Adrenal gland (tissue), 5 donors: ENCODE measurements at regions not wholly inside any gene's neighbourhood (a gene's known extent, or its start where the extent isn't known, plus 50 kb on each side); places are given as distances from the start of the nearest gene placed in this dataset.

Source experiments
- CTCF ChIP-seq, 6 experiments: fragments of 450-650 bp in 4 of 6; fragments of 200-600 bp in 2 of 6; sonication (generic) in 1 of 6; IDR thresholded peaks; 1 replicate in 5 of 6; 2 replicates in 1 of 6; pipeline versions ENCODE4 v1.5.1 to v1.8.0; 2016 to 2021; ENCODE audit warnings: antibody characterized with exemption in 6 of 6, mild to moderate bottlenecking in 2 of 6, moderate library complexity in 1 of 6
- POLR2A ChIP-seq, 2 donors: fragments of 450-650 bp; IDR thresholded peaks; one replicate each; pipeline ENCODE4 v1.6.1; 2017; ENCODE audit warnings: antibody characterized with exemption in 2 of 2, mild to moderate bottlenecking in 2 of 2, moderate library complexity in 1 of 2
- donor health status: DM: no; HTN: no; CAD: no.

- no peak for TF ChIP-seq CTCF (IDR thresholded peaks at IDR 0.05)
- TF ChIP-seq POLR2A (IDR thresholded peaks at IDR 0.05): no peak
These were observed 177.4 kb upstream of the FN1 start for GRCh38 chr2:215613280-215613679.
